IMR-90 (cell line): ENCODE measurements at regions not wholly inside any gene's neighbourhood (a gene's known extent, or its start where the extent isn't known, plus 50 kb on each side); places are given as distances from the start of the nearest gene placed in this dataset.

Experiments used
- ATAC-seq: fragments of 200-7000 bp; cut with Tn5 transposase; 2 replicates; pipeline ENCODE4 v1.9.1; 2020; ENCODE audit warnings: low read depth, mild to moderate bottlenecking, moderate library complexity
- BruUV-seq: library from RNA; stranded (reverse); fragments of 400-500 nt; replicated peaks from 2 replicates; lab custom pipeline; 2021; lab: Mats Ljungman, UMichigan
- CTCF ChIA-PET: fragments of 300-600 bp; formaldehyde crosslinking; extraction: SDS; loops from one replicate; lab custom pipeline; 2021; ENCODE audit warnings: antibody characterized with exemption; lab: Yijun Ruan, JAX
- POLR2A ChIA-PET: fragments of 300-600 bp; sonication (Branson Sonifier 250); formaldehyde crosslinking; loops from one replicate; lab custom pipeline; 2022; ENCODE audit warnings: antibody characterized with exemption; ENCODE audit not compliant: unreplicated experiment; lab: Charles Lee
- DNase-seq: peaks from one replicate; pipeline ENCODE4 v3.0.0; 2013
- H2AFZ ChIP-seq: replicated peaks from 2 replicates; pipeline ENCODE3; 2013; ENCODE audit warnings: low read length, mild to moderate bottlenecking; ENCODE audit not compliant: poor library complexity
- H2AK5ac ChIP-seq: 2 replicates; pipeline ENCODE4 v1.6.1; 2013; ENCODE audit warnings: low read depth, low read length, inconsistent platforms
- H2AK9ac ChIP-seq: replicated peaks from 2 replicates; pipeline ENCODE3; 2013; ENCODE audit warnings: mild to moderate bottlenecking, low read depth, low read length, moderate library complexity; ENCODE audit not compliant: poor library complexity
- H2BK120ac ChIP-seq: 2 replicates; pipeline ENCODE4 v1.6.1; 2013; ENCODE audit warnings: low read depth, low read length, inconsistent platforms
- H2BK15ac ChIP-seq: 3 replicates; pipeline ENCODE4 v1.6.1; 2013; ENCODE audit warnings: low read depth, low read length, inconsistent platforms
- H2BK20ac ChIP-seq: 2 replicates; pipeline ENCODE4 v1.6.1; 2013; ENCODE audit warnings: low read depth, mild to moderate bottlenecking, inconsistent platforms, low read length, moderate library complexity
- H2BK5ac ChIP-seq: 2 replicates; pipeline ENCODE4 v1.6.1; 2013; ENCODE audit warnings: mild to moderate bottlenecking, low read depth, low read length, inconsistent platforms; ENCODE audit not compliant: poor library complexity, severe bottlenecking
- H3K14ac ChIP-seq: replicated peaks from 2 replicates; pipeline ENCODE4 v1.6.1; 2013; ENCODE audit warnings: low read depth, low read length, inconsistent platforms
- H3K18ac ChIP-seq: 2 replicates; pipeline ENCODE4 v1.6.1; 2013; ENCODE audit warnings: low read depth, low read length, control low read depth
- H3K23ac ChIP-seq: 2 replicates; pipeline ENCODE4 v1.6.1; 2013; ENCODE audit warnings: low read depth, low read length, inconsistent platforms
- H3K27ac ChIP-seq: 2 replicates; pipeline ENCODE4 v1.5.1; 2013; ENCODE audit warnings: mild to moderate bottlenecking, control low read depth, low read length; ENCODE audit not compliant: insufficient read depth
- H3K27me3 ChIP-seq: 2 replicates; pipeline ENCODE4 v1.6.1; 2013; ENCODE audit warnings: low read length; ENCODE audit not compliant: control insufficient read depth, insufficient read depth
- H3K36me3 ChIP-seq: 2 replicates; pipeline ENCODE4 v1.6.1; 2013; ENCODE audit warnings: low read length, mixed read lengths; ENCODE audit not compliant: control insufficient read depth, insufficient read depth
- H3K4ac ChIP-seq: 2 replicates; pipeline ENCODE4 v1.6.1; 2013; ENCODE audit warnings: low read depth, low read length, inconsistent platforms
- H3K4me1 ChIP-seq: 2 replicates; pipeline ENCODE4 v1.6.1; 2013; ENCODE audit warnings: low read length, mixed read lengths; ENCODE audit not compliant: control insufficient read depth, insufficient read depth
- H3K4me2 ChIP-seq: 2 replicates; pipeline ENCODE4 v1.6.1; 2013; ENCODE audit warnings: low read depth, mild to moderate bottlenecking, control low read depth, low read length, moderate library complexity
- H3K4me3 ChIP-seq: 2 replicates; pipeline ENCODE4 v1.5.1; 2013; ENCODE audit warnings: low read depth, mild to moderate bottlenecking, control low read depth, low read length, moderate library complexity; ENCODE audit not compliant: insufficient read depth
- H3K56ac ChIP-seq: 2 replicates; pipeline ENCODE4 v1.6.1; 2013; ENCODE audit warnings: low read length, inconsistent platforms; ENCODE audit not compliant: insufficient read depth; ENCODE audit errors: extremely low read depth
- H3K79me1 ChIP-seq, 2 experiments: 2 replicates each; pipeline ENCODE4 v1.6.1; 2013; ENCODE audit warnings: low read length in 2 of 2, inconsistent platforms in 1 of 2, low read depth in 1 of 2
- H3K9ac ChIP-seq: 2 replicates; pipeline ENCODE4 v1.6.1; 2013; ENCODE audit warnings: low read depth, low read length, control low read depth
- H3K9me1 ChIP-seq: 2 replicates; pipeline ENCODE4 v1.6.1; 2013; ENCODE audit warnings: low read length, inconsistent platforms; ENCODE audit not compliant: insufficient read depth
- H3K9me3 ChIP-seq: 2 replicates; pipeline ENCODE4 v1.6.1; 2013; ENCODE audit warnings: low read length; ENCODE audit not compliant: control insufficient read depth, insufficient read depth
- H4K20me1 ChIP-seq: 2 replicates; pipeline ENCODE4 v1.6.1; 2013; ENCODE audit warnings: low read length, inconsistent platforms; ENCODE audit not compliant: insufficient read depth
- H4K5ac ChIP-seq: 2 replicates; pipeline ENCODE4 v1.6.1; 2013; ENCODE audit warnings: mild to moderate bottlenecking, low read depth, low read length, control low read depth
- H4K8ac ChIP-seq, 2 experiments: 2 replicates each; pipeline ENCODE4 v1.6.1; 2013; ENCODE audit warnings: low read depth in 2 of 2, low read length in 2 of 2, control low read depth in 1 of 2, inconsistent platforms in 1 of 2
- H4K91ac ChIP-seq: 2 replicates; pipeline ENCODE4 v1.6.1; 2013; ENCODE audit warnings: low read depth, low read length, inconsistent platforms; ENCODE audit not compliant: insufficient read depth
- BHLHE40 ChIP-seq: fragments of 150-350 bp; IDR thresholded peaks from 2 replicates; pipeline ENCODE4 v1.6.1; 2016; ENCODE audit warnings: mild to moderate bottlenecking, low read depth, low read length
- CHD1 ChIP-seq: IDR thresholded peaks from 2 replicates; pipeline ENCODE4 v1.6.1; 2012; ENCODE audit warnings: low read depth, low read length, improper control_type of control experiment
- MAFK ChIP-seq: IDR thresholded peaks from 2 replicates; pipeline ENCODE4 v1.6.1; 2012; ENCODE audit warnings: low read depth, low read length, improper control_type of control experiment
- NFE2L2 ChIP-seq: fragments of 150-350 bp; IDR thresholded peaks from 2 replicates; pipeline ENCODE4 v1.6.1; 2016; ENCODE audit warnings: low read depth, mild to moderate bottlenecking, low read length
- POLR2A ChIP-seq: IDR thresholded peaks from 2 replicates; pipeline ENCODE4 v1.6.1; 2012; ENCODE audit warnings: mild to moderate bottlenecking, low read depth, low read length
- RCOR1 ChIP-seq: IDR thresholded peaks from 2 replicates; pipeline ENCODE4 v1.6.1; 2012; ENCODE audit warnings: mild to moderate bottlenecking, low read length, improper control_type of control experiment; ENCODE audit not compliant: insufficient replicate concordance
- SMC3 ChIP-seq: fragments of 150-350 bp; IDR thresholded peaks from 2 replicates; pipeline ENCODE4 v1.6.1; 2016; ENCODE audit warnings: low read depth, mild to moderate bottlenecking, antibody characterized with exemption, low read length, moderate library complexity
- WGBS, 2 experiments: methylation state at CpG; one replicate each; pipeline versions ENCODE4 v1.1.5 to v1.1.7; 2013; ENCODE audit warnings: missing lambda C conversion rate in 2 of 2; ENCODE audit not compliant: insufficient read length in 1 of 2; ENCODE audit errors: extremely low coverage in 2 of 2; 5-methylcytosine and 5-hydroxymethylcytosine counted together
- dilution Hi-C: fragments of 300-500 bp; cut with HindIII; formaldehyde crosslinking; loops from one replicate; pipeline ENCODE4 v1.14.3; 2018; ENCODE audit warnings: low sequenced_read_pairs; ENCODE audit not compliant: unreplicated experiment
- in situ Hi-C: fragments of 300-500 bp; cut with MboI; formaldehyde crosslinking; loops from 3 replicates; pipeline ENCODE4 v1.14.3; 2019; ENCODE audit warnings: low sequenced_read_pairs, inconsistent platforms, mixed read lengths
- intact Hi-C: fragments of 100-400 bp; cut with micrococcal nuclease; formaldehyde crosslinking; loops from 2 replicates; pipeline ENCODE4 v1.10.0; 2022
- TF ChIP-seq, protein P1 (sequence below): fragments of 150-350 bp; IDR thresholded peaks from 2 replicates; pipeline ENCODE4 v1.6.1; 2017; ENCODE audit warnings: mild to moderate bottlenecking, antibody characterized with exemption, low read length, low read depth

DNA sequence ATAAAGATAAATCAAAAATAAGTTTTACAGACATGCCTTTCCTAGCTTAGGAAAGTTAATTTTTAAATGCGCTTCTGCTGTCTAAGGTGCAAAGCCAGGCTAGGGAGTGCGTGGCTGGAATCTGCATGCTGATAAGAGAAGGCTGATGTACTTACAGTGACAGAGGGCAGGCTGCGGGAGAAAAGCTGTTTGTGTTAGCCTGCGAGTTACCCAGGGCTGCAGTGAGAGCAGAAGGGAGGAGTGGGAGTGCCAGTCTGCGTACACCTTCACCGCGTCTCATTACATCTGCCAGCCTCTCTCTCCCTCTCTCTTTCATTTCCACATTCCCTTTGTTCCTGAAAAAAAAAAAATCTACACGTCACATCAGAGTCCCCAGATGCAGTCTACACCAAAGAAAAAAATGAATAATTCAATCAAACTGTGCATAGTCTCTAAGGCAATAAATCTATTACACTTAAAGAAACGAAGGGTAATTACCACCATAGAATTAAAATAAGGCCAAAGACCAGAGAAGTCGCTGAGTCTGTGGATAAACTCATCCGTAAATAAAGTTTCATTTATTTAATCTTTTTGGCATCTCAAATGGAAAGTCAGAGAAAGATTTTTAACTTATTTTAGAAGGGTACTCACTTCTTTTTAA is 126.4 kb upstream of the C11orf58 start:
- WGBS, 2 experiments = no CpG with 5 or more reads among the region's 11 CpGs
- H3K4me1 ChIP-seq = peaks cover 5% of the 10 kb centered on the region; the same call in 1 of the 2 replicates
- no peak overlapping the region for H3K14ac ChIP-seq
- no peak overlapping the region for H3K27ac ChIP-seq
- H2BK5ac ChIP-seq = no peak overlapping the region
- BruUV-seq = no TSS peak
- no peak overlapping the region for H3K4me3 ChIP-seq
- no peak for TF ChIP-seq BHLHE40
- TF ChIP-seq MAFK = no peak
- no peak for TF ChIP-seq CHD1
- TF ChIP-seq, protein P1, sequence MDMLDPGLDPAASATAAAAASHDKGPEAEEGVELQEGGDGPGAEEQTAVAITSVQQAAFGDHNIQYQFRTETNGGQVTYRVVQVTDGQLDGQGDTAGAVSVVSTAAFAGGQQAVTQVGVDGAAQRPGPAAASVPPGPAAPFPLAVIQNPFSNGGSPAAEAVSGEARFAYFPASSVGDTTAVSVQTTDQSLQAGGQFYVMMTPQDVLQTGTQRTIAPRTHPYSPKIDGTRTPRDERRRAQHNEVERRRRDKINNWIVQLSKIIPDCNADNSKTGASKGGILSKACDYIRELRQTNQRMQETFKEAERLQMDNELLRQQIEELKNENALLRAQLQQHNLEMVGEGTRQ = no peak
- TF ChIP-seq POLR2A = no peak
- TF ChIP-seq RCOR1 = no peak
- no peak for TF ChIP-seq NFE2L2
- no peak for TF ChIP-seq SMC3
- POLR2A ChIA-PET = no interaction called here
- no peak overlapping the region for H2AK9ac ChIP-seq
- no peak overlapping the region for H4K5ac ChIP-seq
- no peaks in the 10 kb centered on the region for H3K9me1 ChIP-seq
- no peak overlapping the region for H2AFZ ChIP-seq
- in situ Hi-C loops (loop anchor here (10.0 kb wide), 1 partner anchor 1277 kb away; no protein-coding TSS in a partner anchor), intact Hi-C loops (loop anchor here (2.0 kb wide), 2 partner anchors 785 to 1285 kb away; no protein-coding TSS in a partner anchor), dilution Hi-C loops (no loop called here)
- no peak overlapping the region for H3K18ac ChIP-seq
- CTCF ChIA-PET = no interaction called here
- no peak overlapping the region for H2BK15ac ChIP-seq
- H2BK20ac ChIP-seq = no peak overlapping the region
- no peak overlapping the region for H3K4ac ChIP-seq
- no peak overlapping the region for H3K9ac ChIP-seq
- H3K56ac ChIP-seq = no peak overlapping the region
- no peak overlapping the region for H3K4me2 ChIP-seq
- no peak overlapping the region for H4K8ac ChIP-seq
- H3K36me3 ChIP-seq = no peaks in the 10 kb centered on the region
- H3K27me3 ChIP-seq = 0 out of 2 replicates have a peak, but pooled peaks cover 2% of the 10 kb centered on the region
- no peaks in the 10 kb centered on the region for H4K20me1 ChIP-seq
- no peaks in the 10 kb centered on the region for H3K9me3 ChIP-seq
- no peak overlapping the region for H2AK5ac ChIP-seq
- H3K23ac ChIP-seq = 0 out of 2 replicates have a peak overlapping the region, but pooled peaks have one; percentile 26
- 0 out of 4 replicates have a peak, but pooled peaks cover 0 to 5% of the 10 kb centered on the region in 2 experiments for H3K79me1 ChIP-seq
- H4K91ac ChIP-seq = no peak overlapping the region
- no peak for DNase-seq
- ATAC-seq = no peak
- H2BK120ac ChIP-seq = no peak overlapping the region
